NOMO-1 treated with DMSO at 0.1 percent for 48 hours (cell line): ENCODE measurements at regions not wholly inside any gene's neighbourhood (a gene's known extent, or its start where the extent isn't known, plus 50 kb on each side); places are given as distances from the start of the nearest gene placed in this dataset.

Experiments used
- DNase-seq: peaks from one replicate; lab custom pipeline; 2025; ENCODE audit not compliant: unreplicated experiment; lab: John Stamatoyannopoulos, UW

DNA sequence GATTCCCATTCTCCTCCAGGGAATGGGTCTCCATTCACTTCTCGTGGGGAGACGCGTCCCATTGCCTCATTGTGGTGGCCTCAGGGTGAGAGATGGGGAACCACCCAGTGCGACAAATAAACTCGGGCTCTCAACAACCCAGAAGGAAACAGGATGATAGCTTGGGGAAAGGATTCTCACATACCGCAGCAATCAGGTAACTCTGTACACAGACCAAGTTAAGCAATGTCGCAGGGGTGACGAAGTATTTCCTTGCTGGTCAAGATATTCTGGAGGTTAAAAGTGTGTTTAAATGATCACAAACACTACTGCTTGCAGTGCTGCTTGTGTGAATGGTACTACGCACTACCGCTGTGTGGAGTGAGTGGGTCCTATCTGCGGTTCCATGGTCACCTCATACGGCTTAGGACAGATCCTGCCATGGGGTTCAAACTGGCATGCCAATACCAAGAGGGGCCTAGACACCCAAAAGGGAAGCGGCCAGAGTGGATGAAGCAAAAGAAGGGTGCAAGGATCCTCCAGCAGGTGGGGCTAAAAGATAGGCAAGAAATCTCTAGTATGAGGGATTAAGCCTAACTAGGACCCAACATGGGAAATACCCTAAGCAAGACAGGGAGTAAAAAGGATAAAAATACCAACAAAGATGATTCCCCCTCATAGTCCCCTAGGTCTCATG is 143.8 kb upstream of the TMEM106B start:
- peak; percentile 32 for DNase-seq

DNA sequence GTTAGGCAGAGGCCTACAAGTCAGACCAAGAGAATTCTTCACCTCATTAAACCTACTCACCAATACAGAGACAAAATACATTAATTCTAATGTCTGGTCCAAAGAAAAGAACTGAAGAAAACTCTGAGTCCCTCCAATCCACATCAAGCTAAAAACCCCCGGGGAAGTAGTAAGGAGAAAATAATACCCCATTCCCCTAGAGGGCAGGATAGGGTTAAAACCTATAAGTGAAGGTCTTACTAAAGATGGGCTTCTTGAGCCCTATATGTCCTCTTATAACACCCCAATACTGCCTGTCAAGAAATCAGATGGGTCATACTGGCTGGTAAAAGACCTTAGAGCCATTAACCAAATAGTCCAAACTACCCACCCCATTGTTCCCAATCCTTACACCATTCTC is 141.3 kb upstream of the TMEM106B start:
- no peak for DNase-seq

DNA sequence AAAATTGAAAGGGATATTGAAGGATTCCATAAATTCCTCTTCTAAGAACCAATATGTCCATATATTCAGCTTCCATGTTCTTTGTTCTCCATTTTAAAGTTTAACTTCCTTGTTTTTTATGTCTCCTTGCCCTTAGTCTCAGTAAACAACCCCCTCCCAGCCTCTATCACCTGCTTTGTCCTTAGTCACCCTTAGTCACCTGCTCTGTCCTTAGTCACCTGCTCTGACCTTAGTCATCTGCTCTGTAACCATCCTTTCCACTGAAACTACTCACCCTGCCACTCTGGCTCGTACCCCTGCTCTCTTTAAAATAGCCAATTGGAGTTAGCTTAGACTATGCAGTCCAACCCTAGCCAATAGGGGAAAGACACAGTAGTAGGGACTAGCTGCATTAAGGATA is 136.2 kb upstream of the TMEM106B start:
- DNase-seq, result no peak

DNA sequence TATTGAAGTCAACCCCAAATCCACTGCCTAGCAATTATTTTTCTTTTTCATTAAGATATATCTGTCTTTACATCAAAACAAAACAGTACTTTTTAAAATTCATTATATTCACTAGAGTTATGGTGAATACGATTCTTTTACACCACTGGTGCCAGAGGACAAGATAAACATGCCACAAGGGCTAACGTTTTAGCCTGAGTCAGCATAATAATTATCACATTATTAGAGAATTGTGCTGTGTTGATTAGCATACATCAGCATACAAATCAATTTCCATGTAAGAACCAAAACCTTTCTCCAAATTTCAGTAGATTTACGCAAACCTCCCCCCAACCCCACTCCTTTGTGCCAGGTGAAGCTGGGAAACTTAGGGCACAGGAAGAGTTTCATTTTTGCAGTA is 131.1 kb upstream of the TMEM106B start:
- DNase-seq, result no peak

DNA sequence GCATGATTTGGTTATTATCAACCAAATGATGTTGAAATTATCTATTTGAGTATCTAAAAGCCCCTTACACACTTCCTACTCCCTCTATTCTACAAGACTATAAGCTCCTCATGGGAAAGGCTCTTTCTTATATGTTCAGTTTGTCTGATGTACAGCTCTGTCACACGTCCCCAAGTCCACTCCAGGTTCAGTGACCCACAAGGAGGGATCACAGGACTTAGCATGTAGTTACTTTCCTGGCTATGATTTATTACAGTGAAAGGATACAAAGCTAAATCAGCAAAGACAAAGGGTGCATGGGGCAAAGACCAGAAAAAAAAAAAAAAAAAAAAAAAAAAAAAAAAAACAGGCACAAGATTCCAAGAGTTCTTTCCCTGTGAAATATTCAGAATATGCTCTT is 125.6 kb upstream of the TMEM106B start:
- no peak for DNase-seq

DNA sequence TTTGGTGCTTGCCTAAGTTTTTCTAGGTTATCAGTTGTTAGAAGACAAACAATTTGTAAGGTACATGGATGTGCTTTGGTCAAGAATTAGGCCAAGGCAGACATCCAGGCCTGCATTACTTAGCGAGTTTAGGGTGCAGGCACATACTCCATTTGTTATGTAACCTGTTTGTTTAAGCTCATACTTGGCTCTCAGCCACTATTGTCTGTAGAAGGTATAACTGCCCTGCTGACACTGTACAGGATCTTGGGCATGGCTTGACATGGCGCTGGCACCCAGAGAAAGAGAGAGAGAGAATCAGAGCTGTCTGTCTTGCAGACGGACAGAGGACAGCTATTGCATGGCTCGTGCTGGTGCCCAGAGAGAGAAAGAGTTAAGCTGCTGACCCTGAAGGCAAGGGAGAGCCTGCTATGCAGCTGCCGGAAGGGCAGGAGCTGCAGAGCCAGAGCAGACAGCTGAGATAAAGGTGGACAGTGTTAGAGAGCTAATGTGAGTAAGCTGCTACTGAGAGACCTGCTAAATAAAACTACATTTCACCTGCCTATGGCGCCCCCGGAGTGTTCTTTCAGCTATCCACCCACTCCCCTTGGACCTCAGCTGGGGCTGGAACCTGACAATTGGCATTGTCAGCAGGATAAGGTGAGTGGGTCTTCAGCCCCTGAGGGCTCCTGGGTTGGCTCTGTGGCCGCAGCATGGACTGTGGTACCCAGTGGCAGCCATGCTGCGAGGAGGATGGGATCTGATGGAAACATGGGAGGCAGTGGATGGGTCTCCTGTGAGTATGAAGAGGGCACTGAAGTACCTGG is 120.9 kb upstream of the TMEM106B start:
- no peak for DNase-seq

DNA sequence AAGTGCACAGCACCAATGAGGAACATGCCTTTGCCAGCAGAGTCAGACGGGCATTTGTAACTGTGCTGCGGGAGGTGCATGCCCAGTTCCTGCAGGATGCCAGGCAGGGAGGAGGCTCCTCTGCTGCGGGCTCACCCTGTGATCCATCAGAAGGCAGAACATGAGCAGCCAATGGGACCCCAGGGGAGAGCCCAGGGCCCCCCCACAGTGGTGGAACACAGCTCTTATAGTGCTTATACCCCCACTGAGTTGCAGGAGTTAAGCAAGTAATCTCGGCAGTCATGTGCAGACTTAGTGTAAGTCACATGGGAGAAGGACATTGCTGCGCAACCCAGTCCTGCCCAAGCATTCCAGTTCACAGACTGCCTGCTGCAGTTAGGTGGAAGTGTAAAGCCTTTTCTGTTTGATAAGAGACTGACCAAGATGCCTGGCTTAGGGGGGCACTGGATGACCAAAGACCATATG is 120.3 kb upstream of the TMEM106B start:
- no peak for DNase-seq

DNA sequence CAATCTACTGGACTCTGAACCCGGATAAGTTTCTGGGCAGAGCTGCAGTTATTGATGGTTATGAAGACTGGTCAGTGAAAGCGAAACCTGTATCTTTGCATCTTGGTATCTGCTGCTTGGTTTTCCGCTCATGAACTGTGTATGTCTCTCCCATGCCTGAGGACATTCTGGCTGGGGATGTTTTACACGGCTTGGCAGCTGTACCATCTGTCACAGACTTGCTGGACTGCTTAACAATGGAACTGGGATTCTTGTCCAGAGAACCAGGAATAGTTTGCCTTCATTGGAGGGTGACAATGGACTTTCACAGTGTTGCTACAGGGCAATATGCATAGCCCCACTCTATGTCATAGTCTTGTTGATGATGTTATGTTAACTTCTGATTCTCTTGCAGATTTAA is 119.9 kb upstream of the TMEM106B start:
- DNase-seq, result no peak

DNA sequence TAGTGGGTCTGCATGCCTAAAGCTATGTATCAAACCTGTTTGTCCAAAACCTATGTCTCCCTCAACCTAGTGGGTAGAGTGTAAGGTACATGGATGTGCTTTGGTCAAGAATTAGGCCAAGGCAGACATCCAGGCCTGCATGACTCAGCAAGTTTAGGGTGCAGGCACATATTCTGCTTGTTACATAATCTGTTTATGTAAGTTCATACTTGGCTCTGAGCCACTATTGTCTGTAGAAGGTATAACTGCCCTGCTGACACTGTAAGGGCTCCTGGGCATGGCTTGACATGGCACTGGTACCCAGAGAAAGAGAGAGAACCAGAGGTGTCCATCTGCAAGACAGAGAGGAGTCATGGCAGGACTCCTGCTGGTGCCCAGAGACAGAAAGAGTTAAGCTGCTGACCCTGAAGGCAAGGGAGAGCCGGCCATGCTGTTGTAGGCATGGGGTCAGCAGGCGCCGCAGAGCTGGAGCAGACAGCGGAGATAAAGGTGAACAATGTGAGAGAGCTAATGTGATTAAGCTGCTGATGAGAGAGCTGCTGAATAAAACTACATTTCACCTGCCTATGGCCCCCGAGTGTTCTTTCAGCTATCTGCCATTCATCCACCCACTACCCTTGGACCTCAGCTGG is 118.5 kb upstream of the TMEM106B start:
- DNase-seq, result no peak

DNA sequence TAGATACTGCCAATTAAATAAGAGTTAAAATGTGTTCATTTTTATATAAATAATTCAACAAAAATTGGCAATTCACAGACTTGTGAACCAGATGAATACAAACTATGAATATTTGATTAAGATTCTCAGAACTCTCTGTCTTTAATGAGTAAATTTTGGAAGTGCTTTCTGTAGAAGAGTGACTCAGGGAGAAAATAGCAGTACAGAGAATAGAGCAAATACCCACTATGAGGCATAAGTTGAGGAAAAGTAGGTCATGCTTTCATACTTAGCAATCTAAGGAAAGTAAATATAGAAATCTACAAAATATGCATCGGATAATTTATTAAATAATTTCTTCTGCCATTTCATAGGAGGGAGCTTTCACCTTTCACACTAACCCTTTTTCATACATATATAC is 117.7 kb upstream of the TMEM106B start:
- no peak for DNase-seq

DNA sequence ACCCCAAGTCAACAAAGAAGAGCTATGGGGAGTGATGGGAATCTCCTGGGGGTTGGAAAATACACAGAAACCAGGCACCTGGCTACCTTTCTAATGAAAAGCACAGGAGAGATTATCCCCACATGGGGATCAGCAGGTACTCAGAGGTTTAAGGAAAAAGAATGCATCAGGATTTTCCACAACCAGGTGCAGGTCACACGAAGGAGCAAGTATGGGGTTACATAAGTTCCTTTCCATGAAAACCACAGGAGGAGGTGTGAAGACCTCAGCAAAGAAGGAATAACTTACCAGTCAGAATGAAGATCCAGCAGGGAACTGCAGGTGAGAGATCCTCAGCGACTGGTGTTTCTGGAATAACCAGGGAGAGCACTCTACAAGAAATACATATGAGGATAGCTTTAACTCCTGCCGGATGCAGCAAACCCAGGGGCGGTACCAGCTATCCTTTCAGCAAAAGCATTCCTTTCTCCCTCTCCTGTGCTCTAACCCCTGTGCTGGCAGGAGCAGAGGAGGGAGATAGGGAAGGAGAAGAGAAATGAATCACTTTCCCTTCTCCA is 116.7 kb upstream of the TMEM106B start:
- DNase-seq, result no peak

DNA sequence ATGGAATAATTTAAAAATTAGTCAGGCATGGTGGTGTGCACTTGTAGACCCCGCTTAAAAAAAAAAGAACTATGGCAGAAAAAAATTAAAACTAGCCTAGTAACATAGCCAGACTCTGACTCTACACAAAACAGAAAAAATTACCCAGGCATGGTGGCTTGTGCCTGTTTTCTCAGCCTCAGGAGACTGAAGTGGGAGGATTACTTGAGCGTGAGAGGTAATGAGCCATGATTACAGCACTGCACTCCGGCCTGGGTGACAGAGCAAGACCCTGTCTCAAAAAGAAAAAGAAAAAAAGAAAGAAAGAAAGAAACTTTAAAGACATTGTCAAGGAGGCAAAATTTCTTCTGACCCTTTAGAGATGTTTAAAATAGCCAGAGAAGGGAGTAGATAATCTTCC is 109.0 kb upstream of the TMEM106B start:
- DNase-seq, result no peak

DNA sequence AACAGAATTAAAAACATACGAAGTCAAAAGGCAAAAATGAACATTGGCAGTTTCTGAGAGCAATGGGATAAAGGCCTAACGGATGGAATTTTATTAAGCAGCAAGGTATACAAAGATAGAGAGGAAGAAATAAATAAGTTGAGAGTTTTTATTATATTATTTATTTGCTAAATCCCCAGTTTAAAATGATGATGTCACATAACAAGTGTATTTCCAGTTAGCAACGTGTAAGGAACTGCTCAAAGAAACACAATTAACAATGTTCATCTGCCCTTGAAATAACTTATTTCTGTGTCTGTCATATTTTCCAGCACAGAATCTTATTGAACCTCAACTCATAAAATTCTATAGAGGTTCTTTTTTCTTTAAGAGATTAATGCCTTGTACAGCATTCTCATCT is 108.6 kb upstream of the TMEM106B start:
- no peak for DNase-seq

DNA sequence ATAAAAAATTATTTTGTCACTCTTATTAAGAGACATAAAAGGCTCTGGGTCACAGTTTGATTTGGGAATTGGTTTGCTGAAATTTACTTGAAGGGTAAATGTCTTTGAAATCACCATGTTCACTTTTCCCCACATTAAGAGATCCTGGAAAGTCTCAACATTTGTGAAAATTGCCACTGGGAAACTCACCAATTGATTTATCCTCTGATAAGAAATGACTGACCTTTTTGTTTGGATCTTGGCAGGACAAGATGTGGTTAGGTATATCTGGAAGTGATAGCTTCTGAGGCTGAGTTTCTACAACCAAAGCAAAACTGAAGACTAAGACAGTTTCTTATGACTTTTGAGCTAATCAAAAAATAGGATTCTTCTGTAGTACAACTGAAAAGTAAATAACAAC is 107.1 kb upstream of the TMEM106B start:
- no peak for DNase-seq

DNA sequence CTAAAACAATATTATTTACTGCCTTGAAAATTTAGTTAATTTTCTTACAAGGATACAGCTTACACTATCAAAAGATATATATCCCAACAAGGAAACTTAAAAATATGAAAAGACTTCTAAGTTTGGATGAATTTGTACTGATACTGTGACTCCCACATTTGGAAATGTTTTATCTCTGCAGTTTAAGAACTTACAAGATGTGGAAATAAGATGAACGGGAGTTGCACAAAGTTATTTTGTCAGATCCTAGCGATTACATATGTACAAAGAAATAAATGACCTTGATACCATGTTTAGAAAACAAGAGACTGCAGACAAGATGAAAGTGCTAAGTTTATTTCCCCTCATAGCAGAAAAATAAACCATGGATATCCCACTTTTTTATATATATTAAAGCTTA is 103.7 kb upstream of the TMEM106B start:
- no peak for DNase-seq

DNA sequence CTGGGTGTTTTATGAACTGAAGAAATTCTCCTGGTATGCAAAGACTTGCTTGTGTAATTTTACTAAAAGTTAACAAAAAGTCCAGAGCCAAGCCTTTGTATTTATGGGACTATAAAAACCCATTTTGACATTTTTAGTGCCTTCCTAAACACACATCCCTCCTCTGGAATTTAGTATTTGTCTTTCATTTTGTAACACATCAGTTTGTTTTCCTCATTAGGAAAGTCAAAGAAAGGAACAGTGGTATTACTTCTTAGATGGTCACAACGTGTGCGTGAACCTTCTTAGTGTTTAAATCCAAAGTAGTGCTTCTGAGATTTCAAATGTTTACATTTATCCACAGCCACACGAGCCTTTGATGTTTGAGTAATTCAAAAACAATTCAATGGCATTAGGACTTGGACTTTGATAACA is 103.2 kb upstream of the TMEM106B start:
- DNase-seq, result no peak

DNA sequence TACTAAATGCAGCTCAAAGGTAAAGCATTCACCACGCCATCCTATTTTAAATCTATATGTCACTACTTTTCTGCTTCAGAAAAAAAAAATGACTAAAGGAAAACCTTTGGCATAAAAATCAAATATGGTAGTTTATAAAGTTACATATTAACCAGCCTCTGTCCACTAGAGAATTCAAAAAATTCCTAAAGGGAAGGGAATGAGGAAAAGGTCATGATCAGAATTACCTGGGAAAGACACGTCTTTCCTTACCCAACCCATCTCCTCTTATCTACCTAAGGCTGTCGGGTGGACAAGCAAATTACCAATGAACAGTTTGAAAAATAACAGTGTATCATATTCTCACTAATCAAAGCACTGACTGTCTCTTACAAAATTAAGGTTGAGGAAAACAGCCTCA is 100.7 kb upstream of the TMEM106B start:
- no peak for DNase-seq

DNA sequence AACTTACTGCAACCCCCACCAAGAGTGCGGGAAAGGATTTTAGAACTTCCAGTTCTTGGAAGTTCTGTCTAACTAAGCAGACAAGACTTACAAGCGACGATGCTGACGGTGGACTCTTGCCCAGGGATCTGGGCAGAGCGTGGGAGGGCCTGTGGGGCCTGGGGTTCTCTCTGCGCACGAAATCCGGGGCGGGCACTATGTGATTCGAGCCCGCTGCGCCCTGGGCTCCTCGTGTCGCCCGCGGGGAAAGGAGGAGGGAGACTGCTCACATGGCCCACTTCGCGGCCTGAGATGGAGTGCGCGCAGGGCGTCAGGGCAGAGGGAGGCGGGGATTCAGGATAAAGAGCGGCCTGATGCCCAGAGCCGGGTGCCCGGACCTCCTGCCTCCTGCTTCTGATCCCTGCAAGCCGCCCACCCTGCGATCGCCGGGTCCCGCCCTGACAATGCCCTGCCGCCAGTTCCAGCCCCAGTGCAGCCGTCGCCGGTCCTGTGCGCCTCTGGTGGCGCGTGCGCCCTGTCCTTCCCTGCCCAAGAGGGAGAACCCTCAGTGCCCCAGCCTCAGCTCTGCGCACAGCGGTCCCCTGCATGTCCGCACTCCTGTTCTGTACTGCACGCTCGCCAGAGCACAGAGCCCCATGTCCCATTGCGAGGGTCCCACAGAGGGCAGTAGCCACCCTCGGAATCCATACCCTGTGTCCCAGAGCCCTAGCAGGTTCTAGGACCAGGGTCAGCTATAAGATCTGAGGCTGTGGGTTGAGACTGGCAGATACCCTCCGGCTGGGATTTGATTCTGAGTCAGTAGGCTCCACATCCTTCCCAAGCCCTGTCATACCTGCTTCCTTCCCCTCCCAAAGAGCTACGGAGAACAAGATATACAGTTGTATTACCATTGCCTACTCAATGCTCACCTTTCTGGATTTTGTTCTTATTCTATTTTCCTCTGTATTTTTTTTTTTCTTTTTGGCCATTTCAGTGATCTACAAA is 99.4 kb upstream of the TMEM106B start:
- no peak for DNase-seq

DNA sequence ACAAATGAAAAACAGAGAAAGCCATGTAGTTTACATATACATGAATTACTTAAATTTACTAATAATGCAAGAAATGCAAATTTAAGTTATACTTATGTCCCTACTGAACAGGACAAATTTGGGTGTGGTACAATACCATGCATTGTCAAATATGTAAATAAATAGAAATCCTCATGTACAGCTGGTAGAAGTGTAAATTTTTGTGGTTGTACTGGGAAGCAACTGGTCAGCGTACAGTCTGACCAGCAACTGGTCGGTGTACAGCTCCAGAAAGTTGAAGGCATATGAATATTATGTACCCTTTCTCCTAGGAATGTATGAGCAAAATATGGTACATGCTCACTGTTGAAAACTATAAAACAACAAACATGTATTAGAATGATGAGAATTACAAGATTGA is 93.9 kb upstream of the TMEM106B start:
- DNase-seq, result no peak

DNA sequence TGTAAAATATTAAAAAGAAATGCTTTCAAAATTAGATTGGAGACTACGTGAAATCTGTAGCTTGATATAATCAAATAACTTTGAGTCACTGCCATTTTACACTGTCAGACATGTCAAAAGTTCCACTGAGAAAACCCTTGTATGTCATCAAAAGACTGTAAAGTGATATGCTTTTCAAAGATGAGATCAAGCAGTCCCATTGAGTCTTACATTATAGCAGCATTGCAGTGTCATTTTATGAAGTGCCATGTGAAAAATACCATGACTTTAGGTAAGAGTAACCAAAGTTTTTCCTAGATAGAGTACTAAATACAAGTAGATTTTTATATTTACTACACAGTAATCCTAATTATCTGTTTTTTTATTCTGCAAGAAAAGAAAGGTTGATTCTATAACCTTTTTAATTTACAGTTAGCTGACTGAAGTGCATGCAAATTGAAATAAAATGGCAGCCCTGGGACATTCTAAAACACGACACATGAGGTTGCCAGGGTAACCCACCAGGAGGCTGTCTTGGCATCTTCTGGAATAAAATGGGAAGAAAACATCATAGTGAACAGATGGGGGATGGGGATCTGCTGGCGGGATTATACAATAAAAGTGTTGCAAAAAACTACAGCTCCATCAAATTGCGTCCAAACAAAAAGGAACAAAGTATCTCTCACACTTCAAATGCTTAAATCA is 91.3 kb upstream of the TMEM106B start:
- no peak for DNase-seq
